Psoas muscle (tissue), 7 donors: ENCODE measurements at regions not wholly inside any gene's neighbourhood (a gene's known extent, or its start where the extent isn't known, plus 50 kb on each side); places are given as distances from the start of the nearest gene placed in this dataset.

Experiments used
- ATAC-seq, 4 donors: fragments of 200-7000 bp; cut with Tn5 transposase; one replicate each; pipeline ENCODE4 v1.9.1; 2020; ENCODE audit warnings: moderate library complexity in 3 of 4, mild to moderate bottlenecking in 2 of 4
- DNase-seq, 2 donors: peaks; one replicate each; pipeline ENCODE4 v3.0.0-alpha.2; 2020
- H3K27ac ChIP-seq: fragments of 200-600 bp; one replicate; pipeline ENCODE4 v1.8.0; 2022
- H3K27me3 ChIP-seq, 3 donors: fragments of 200-600 bp in 1 of 3; one replicate each; pipeline versions ENCODE4 v1.6.1 to v1.8.0; 2013 to 2022; ENCODE audit warnings: low read length in 2 of 3, mild to moderate bottlenecking in 2 of 3, moderate library complexity in 1 of 3; ENCODE audit not compliant: insufficient read depth in 3 of 3
- H3K36me3 ChIP-seq, 2 donors: fragments of 200-600 bp in 1 of 2; one replicate each; pipeline versions ENCODE4 v1.6.1 to v1.8.0; 2013 to 2022; ENCODE audit warnings: low read depth in 1 of 2, mild to moderate bottlenecking in 1 of 2, moderate library complexity in 1 of 2; ENCODE audit not compliant: insufficient read depth in 1 of 2
- H3K4me1 ChIP-seq: fragments of 200-600 bp; one replicate; pipeline ENCODE4 v1.8.0; 2022
- H3K4me3 ChIP-seq: fragments of 200-600 bp; one replicate; pipeline ENCODE4 v1.8.0; 2022; ENCODE audit warnings: mild to moderate bottlenecking
- H3K9me3 ChIP-seq: fragments of 200-600 bp; one replicate; pipeline ENCODE4 v1.8.0; 2022
- WGBS, 3 donors: extraction: QIAGEN DNeasy Blood & Tissue Kit; methylation state at CpG; one replicate each; pipeline versions ENCODE4 v1.1.6 to v1.1.7; 2013; 5-methylcytosine and 5-hydroxymethylcytosine counted together
- intact Hi-C, 2 donors: fragments of 100-400 bp; cut with DNase I; formaldehyde crosslinking; loops; one replicate each; pipeline versions ENCODE4 v1.11.0 to v1.14.2; 2022
- TF ChIP-seq, protein P1 (sequence below): fragments of 200-600 bp; IDR thresholded peaks from one replicate; pipeline ENCODE4 v1.8.0; 2022; ENCODE audit warnings: antibody characterized with exemption
- donor health status: healthy with polysubstance abuse.
- donor health status: DM: no; HTN: no; CAD: no; lungs with moderate emphysema.
- donor health status: Bipolar disorder and iron deficiency.
- donor health status: healthy.
- donor health status: DM: yes; HTN: yes; CAD: no.
- donor health status: DM: no; HTN: no; CAD: no.
- donor health status: DM: yes; HTN: yes; CAD: no.

DNA sequence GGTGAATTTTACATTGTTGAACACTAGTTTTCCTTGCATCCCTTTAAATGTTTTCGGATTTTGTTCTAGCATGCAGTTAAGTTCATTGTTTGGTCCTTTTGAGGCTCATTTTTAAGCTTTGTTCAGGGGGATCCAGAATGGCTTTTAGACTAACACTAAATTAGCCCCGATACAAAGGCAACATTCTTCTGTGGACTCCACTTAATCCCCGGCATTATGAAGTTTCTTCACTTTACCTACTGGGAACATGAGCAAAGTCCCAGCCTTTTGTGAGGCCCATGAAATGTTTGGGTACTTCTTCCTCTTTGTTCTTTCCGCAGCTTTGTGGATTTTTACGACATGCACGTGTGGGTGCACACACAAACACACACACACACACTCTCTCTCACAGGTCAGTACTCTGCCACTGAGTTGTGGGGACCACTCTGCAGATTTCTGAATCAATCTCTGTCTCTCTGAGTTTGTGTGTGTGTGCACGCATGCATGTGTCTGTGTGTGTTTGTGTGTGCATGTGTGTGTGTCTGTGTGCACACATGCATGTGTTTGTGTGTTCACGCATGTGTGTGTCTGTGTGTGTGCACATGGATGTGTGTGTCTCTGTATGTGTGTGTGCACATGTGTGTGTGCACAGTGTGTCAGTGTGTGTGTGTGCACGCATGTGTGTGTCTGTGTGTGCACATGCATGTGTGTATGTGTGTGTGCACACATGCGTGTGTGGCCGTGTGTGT, 240.4 kb upstream of the TNRC6C start:
- Histone ChIP-seq H3K9me3 (peaks cover 4% of the 10 kb centered on the region), H3K27me3 (no peaks in the 10 kb centered on the region), H3K4me3 (no peak overlapping the region), H3K4me1 (no peaks in the 10 kb centered on the region), H3K27ac (no peak overlapping the region), H3K36me3 (no peaks in the 10 kb centered on the region)
- ATAC-seq (no peak), DNase-seq (no peak)
- 62 to 70% (median 66%) methylated on average over 11 of the region's 11 CpGs for WGBS, 3 donors
- TF ChIP-seq, protein P1, sequence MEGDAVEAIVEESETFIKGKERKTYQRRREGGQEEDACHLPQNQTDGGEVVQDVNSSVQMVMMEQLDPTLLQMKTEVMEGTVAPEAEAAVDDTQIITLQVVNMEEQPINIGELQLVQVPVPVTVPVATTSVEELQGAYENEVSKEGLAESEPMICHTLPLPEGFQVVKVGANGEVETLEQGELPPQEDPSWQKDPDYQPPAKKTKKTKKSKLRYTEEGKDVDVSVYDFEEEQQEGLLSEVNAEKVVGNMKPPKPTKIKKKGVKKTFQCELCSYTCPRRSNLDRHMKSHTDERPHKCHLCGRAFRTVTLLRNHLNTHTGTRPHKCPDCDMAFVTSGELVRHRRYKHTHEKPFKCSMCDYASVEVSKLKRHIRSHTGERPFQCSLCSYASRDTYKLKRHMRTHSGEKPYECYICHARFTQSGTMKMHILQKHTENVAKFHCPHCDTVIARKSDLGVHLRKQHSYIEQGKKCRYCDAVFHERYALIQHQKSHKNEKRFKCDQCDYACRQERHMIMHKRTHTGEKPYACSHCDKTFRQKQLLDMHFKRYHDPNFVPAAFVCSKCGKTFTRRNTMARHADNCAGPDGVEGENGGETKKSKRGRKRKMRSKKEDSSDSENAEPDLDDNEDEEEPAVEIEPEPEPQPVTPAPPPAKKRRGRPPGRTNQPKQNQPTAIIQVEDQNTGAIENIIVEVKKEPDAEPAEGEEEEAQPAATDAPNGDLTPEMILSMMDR = no peak
- intact Hi-C loops = no loop called here

DNA sequence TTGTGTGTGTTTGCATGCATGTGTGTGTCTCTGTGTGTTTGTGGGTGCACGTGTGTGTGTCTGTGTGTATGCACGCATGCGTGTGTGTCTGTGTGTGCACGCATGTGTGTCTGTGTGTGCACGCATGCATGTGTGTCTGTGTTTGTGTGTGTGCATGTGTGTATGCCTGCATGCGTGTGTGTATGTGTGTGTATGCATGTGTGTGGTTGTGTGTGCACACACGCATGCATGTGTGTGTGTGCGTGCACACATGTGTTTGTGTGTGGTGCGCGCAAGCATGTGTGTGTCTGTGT, 239.9 kb upstream of the TNRC6C start:
- TF ChIP-seq, protein P1 = no peak
- no peak for DNase-seq
- Histone ChIP-seq H3K4me3 (no peak overlapping the region), H3K36me3 (no peaks in the 10 kb centered on the region), H3K9me3 (peaks cover 4% of the 10 kb centered on the region), H3K27ac (no peak overlapping the region), H3K27me3 (peaks cover 0 to 1% (median 0%) of the 10 kb centered on the region in 3 donors), H3K4me1 (no peaks in the 10 kb centered on the region)
- WGBS, 3 donors = 88 to 92% (median 92%) methylated on average over 10 of the region's 10 CpGs
- intact Hi-C loops = no loop called here
- no peak for ATAC-seq

GRCh38 chr17:77719806-77720205, 238.7 kb upstream of the TNRC6C start:
- Histone ChIP-seq H3K27me3 (peaks cover 0 to 11% (median 0%) of the 10 kb centered on the region in 3 donors), H3K9me3 (no peaks in the 10 kb centered on the region), H3K4me1 (no peaks in the 10 kb centered on the region), H3K36me3 (no peaks in the 10 kb centered on the region), H3K4me3 (no peak overlapping the region), H3K27ac (no peak overlapping the region)
- ATAC-seq = no peak
- no peak for DNase-seq
- WGBS, 3 donors = 90 to 94% (median 91%) methylated on average over 4 of the region's 4 CpGs
- TF ChIP-seq, protein P1 = no peak
- intact Hi-C loops = loop anchor here in 1 of 2 donors (10.0 kb wide), 1 partner anchor 175 kb away; no protein-coding TSS in a partner anchor

DNA sequence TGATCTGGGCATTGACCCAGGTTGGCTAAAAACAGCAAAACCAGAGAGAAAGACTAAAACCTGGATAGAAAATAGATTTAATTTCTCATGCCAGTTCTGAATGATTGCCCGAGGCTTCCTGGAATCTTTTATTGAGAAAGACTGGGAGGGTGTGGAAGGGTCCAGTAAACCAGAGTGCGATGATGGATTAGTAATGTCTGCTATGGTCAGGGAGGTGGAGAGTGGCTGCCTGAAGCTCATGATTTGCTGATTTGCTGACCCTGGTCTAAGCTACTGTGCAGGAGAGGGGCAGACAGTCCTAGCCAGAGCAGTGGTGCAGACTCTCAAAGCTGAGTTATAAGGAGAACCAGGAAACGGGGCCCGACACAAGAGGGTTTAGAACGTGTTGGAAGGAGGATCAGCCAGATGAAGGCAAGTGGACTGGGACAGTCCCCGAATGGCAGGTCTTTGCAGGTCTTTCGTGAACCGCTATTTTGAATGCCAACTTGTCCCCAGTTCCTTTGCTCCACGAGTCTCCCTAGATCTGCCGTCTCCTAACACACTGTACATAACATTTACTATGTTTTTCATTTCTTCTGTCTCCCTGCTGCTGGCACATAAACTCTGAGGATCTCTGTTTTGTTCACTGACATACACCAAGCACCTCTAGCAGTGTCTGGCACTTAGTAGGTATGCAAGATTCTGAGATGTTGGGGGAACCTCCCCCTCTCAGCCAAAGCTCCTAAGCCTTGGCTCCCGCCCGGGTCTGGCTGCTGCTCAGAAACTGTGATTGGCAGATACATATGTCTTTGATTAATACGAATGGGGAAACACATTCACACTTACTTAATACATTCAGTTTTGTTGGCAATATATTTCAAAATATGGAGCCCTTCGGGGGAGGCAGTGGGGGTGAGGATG, 237.3 kb upstream of the TNRC6C start:
- TF ChIP-seq, protein P1 = no peak
- no peaks in the 10 kb centered on the region for H3K9me3 ChIP-seq
- H3K36me3 ChIP-seq = no peaks in the 10 kb centered on the region
- no peaks in the 10 kb centered on the region for H3K4me1 ChIP-seq
- intact Hi-C loops = loop anchor here in 1 of 2 donors (10.0 kb wide), 1 partner anchor 176 kb away; no protein-coding TSS in a partner anchor
- peaks cover 0 to 11% (median 0%) of the 10 kb centered on the region in 3 donors for H3K27me3 ChIP-seq
- ATAC-seq = no peak
- no peak for DNase-seq
- 77 to 85% (median 77%) methylated on average over 14 of the region's 14 CpGs for WGBS, 3 donors
- no peak overlapping the region for H3K4me3 ChIP-seq
- no peak overlapping the region for H3K27ac ChIP-seq
